ENCODE measurements at regions not wholly inside any gene's neighbourhood (a gene's known extent, or its start where the extent isn't known, plus 50 kb on each side); places are given as distances from the start of the nearest gene placed in this dataset.

DNA sequence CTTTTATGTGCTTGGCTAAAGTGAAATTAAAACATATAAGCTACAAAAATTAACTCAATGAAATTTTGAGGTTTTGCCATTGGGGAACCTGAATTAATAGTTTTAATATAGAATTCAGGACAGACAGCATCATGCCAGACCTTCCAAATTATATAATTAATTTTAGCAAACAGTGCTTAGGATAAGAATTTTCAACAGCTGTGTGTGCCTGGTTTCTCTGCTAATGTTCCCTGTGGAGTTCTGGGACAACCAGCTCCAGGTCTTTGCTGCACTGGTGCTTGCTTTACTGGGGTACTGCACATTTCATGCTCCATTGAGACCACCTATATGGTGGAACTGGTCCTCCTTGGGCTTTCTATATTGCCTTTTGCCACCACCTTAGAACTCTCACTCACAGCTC lies 199.5 kb downstream of the NDFIP2 start:
- DNase-seq = no peak

DNA sequence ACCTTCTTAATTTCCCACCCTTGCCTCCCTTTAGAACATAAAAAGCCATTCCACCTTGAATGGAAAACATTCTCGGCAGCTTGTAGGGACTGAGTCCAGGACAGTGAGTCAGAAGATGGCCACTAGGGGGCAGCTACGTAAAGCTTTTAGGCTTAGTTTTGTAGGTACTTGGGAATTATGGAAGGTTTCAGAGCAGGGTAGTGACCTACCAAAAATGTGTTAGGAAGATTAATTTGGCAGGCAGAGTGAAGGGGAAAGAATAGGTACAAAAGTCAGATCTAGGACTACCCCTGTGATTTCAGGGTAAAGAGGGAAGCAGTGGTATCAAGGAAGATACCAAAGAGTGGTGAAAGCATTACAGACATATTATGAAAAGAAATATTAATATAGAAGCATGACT lies 198.4 kb downstream of the NDFIP2 start:
- peak; percentile 31 for DNase-seq

DNA sequence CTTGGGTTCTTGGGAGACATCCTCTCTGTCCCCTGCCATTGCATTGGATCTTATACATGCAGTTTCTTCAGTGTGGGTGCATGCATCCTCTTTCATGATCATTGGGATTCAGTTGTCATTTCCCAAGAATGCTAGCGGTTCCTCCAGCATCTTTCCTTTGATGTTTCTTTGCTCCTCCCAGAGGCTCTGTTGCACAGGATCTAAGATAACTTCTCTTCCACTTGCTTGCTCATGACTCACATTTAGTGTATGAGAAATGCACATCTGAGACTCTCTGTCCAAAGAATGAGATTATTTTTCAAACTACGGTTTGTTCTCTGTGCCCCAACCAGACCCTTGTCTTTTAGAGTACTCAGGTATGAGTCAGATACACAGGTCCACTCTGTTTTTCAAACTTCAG lies 197.1 kb downstream of the NDFIP2 start:
- DNase-seq = no peak

DNA sequence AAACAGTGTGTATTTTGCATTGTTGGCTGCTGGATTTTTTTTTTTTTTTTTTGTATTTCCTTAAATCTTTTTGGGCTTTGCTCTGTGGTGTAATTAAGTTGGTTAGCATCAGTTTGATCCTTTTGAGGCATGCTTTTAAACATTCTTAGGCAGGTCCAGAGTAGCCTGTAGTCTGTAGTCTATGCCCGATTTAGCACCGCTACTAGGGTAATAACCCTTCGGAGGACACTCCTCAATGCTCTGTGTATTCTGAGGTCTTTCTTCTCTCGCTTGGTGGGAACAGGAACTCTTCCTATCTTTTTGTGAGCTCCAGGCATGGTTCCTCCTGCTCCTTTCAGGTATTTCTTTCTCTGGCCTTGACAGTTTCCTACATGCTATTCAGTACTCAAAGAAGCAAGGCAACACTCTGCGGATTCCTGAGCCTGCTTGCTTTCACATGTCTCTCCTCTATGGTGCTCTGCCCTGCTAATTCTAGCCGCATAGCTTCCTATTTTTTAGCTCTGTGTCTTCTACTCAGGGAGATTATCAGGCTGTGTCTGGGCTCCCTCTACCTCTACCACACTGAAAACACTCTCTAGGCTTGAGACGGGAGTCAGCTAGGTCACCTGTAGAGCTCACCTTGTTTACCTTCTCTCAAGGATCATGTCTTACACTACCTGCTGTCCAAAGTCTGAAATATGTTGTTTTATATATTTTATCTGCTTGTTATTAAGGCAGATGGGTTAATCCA lies 195.1 kb downstream of the NDFIP2 start:
- DNase-seq = no peak

DNA sequence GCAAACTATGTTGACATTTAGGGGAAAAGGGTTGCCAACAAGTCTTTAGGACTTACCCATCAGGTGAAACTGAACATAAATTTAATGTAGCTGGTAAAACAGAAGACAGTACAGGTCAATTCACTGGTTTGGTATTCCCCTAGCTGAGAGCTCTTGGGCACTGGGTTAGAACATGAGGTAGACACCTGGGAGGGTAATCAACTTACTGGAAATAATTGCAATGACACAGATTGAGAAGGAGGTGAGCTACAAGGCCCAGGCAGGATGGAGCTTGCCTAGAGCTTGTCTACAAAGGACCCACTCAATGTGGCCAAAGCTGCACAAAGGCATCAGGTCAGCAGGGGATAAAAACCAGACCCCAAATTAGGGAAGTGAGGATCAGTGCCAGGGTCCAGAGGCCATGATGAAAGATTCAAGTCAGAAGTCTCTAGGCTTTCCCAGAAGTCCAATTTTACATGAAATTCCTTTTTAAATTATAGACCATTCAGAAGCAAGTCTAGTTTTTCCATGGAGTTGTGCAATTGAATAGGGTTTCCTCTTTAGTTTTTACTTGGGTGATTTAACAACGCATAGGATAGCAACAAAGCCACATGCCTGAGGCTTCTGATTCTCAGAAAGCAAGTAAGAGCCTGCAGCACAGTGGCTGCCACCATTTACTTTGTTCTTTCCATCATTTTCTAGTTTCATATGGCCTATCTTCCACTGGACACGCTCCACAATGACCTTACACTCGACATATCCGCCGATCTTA lies 194.0 kb downstream of the NDFIP2 start:
- no peak for DNase-seq

DNA sequence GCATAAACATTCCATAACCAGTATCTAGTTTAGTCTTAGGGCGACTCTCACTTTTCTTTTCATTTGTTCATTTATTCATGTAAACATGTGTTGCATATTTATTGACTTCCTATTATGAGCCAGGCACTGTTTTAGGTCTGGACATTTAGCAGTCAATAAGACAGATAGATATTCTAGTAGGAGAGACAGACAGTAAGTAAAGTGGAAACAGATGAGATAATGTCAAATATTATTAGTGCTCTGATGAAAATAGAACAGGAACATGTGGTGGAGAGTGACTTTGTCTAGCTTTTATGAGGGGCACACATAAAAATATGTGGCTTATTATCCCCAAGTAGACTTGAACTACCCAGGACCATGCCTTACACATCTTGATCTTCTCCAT lies 193.0 kb downstream of the NDFIP2 start:
- no peak for DNase-seq

DNA sequence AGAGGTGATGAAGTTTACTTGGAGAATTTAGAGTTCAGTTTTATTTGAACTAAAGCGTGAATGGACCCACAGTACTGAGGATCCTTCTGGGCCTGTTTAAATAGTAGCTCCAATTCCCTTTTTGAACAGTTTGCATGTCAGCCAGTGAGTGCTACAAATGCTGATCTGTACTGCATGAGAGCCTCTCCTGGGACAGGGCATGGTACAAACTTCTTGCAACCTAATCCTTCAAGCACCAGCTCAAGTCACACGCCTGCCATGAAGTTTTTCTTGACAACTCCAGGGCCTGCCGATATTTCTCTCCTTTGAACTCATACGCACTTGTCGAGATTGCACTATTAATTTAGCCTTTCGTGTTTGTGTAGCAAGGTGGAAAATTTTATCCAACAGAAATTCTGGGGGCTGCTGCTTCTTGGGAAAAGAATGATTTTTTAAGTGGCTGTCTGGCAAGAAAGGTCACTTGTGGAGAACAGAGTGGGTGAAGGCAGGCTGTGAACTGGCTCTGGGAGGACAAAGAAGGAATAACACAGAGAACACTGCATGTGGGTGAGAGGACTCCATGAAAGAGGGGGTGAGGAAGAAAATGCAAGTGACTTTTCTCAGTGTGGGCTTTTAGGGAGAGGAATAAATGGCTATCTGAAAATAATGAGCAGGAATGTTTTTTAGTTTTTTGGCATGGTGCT lies 192.5 kb downstream of the NDFIP2 start:
- no peak for DNase-seq

DNA sequence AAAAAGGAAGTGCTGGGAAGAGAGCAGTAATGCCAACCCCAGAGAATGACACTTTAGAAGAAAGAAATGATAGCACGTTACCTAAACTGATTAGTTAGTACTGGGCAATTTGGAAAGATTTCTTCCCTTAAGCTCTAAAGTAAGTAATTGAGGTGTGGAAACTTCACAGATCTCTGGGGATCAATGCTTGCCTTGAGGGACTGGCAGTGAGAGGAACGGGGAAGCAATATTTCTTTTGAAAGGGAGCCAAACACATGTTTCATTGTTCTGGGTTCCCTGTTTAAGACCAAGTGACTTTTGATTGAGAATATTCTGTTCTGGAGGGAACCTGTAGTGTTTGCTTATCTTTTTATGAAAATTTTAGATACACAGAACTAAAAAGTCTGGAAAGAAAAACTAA lies 190.5 kb downstream of the NDFIP2 start:
- DNase-seq = no peak

DNA sequence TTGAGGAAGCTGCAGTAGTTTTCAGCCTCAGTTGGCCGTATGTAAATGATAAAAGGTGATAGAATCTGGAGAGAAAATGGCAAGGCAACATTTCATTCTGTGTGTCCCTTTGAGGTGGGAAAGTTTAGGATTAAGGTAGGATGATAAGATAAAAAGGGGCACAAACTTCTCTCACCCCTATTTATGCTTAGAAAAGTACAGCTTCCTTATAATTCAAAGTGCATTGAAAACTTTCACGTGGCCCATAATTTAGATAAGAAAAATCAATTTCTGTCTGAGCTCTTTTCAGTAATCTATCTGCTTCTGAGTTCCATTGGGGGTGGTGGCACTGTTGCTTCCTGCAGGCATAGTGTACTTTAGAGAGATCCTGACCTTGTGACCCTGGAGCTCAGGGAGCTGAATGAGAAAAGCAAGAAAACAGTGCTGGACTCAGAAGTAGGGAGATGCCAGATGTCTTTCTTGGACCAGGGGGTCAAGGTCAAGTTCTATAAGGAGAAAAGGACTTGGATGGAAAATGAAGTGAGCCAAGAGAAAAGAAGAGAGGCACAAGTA lies 187.3 kb downstream of the NDFIP2 start:
- DNase-seq = no peak

DNA sequence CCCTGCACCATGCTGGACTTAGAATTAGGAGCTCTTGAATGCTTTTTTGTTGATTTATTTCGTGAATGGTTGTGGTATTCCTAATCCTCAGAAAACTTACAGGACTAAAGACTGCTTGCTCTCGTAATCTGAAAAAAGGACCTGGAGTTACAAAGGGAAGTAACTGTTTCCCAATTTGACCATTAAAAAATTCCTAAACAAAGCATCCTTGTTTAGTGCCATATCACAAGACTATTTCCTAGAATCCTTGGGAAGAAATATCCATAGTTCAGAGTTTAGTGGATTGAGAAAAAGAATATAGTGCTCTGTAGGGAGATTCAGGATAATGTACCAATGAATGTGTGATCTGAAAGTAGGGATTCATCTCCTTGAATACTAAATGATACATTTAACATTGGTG lies 186.8 kb downstream of the NDFIP2 start:
- no peak for DNase-seq

DNA sequence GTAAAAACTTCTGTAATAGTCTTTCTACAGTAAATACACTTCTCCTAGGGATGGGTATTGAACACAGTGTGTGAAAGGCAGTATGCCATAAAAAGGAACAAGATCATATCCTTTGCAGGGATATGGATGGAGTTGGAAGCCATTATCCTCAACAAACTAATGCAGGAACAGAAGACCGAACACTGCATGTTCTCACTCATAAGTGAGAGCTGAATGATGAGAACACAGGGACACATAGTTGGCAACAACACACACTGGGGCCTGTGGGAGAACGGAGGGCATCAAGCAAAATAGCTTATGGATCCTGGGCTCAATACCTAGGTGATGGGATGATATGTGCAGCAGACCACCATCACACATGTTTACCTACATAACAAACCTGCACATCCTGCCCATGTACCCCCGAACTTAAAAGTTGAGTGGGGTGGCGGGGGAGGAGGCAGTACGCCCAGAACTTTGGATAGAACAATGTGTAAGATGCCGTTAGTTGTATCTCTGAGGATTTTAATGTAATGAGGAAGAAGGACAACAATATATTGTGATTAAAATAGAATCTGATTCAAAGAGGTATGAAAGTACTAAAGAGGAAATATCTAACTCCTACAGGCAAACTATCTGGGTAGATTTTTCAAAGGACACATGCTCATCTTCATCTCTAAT lies 183.2 kb downstream of the NDFIP2 start:
- no peak for DNase-seq

DNA sequence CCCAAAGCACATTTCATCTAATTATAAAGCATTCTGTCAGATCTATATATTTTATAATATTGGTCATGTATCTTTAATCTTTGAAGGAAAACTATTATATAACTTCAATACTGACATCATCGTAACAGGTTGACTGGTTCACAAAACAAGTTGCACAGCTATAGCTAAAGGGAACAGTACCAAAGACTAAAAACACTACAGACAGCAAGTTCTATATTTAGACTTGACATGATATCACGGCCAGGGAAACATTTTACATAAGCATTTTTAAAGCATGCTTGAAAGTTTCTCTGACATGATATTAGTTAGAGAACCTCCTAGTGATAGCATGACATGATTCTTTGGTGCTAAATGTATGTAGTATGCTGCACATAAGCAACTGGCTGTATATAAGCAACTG lies 182.5 kb downstream of the NDFIP2 start:
- no peak for DNase-seq

DNA sequence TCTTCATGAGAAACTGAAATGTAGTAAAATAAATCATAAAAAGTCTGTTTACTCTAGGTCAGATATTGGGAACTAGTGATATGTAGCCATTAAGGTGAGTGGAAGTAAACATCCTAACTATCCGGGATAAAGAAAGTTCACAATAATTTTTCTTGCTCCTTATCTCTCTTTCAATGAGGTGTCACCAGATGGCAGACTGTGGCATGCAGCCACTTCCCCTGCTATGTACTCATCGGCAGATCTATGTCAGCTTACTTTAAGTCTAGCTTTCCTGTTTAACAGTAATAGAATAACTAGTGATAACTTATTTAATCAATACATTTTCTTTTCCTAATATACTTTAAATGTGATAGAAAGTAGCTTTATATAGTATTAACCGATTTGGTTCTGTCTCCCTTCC lies 181.9 kb downstream of the NDFIP2 start:
- DNase-seq = no peak

DNA sequence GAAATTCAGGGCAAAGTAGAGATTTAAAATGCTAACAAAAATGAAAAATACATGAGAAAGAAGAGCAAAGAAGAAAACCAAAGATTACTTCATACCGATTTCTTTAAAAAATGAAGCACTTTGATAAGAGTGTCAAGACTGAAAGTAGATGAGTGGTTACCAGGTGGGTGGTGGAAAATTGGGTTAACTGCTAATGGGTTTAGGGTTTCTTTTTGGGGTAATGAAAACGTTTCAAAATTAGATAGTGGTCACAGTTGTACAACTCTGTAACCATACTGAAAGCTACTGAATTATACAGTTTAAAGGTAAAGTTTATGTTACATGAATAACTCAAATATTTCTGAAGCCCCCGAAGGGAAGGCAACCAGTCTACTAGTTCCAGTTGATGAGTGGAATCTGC lies 179.4 kb downstream of the NDFIP2 start:
- DNase-seq = no peak

DNA sequence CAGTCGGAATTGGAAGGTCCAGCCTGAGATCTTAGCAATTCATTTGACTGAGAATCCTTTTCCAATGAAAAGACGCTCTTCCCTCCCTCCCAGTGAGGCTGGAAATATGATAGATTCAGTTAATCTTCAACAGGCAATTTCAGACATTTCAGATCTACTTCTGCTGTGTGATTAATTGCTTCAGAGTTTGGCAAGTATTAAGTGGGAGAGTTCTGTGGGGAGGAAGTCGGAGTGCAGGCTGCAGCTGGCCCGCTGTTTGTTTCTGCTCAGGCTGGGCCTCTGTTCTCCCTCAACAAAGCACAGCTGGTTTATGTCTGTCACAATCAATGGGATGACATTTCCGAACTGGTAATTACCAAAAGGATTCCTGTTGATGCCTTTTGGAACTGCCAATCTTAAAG lies 178.2 kb downstream of the NDFIP2 start:
- peak; percentile 21 for DNase-seq

DNA sequence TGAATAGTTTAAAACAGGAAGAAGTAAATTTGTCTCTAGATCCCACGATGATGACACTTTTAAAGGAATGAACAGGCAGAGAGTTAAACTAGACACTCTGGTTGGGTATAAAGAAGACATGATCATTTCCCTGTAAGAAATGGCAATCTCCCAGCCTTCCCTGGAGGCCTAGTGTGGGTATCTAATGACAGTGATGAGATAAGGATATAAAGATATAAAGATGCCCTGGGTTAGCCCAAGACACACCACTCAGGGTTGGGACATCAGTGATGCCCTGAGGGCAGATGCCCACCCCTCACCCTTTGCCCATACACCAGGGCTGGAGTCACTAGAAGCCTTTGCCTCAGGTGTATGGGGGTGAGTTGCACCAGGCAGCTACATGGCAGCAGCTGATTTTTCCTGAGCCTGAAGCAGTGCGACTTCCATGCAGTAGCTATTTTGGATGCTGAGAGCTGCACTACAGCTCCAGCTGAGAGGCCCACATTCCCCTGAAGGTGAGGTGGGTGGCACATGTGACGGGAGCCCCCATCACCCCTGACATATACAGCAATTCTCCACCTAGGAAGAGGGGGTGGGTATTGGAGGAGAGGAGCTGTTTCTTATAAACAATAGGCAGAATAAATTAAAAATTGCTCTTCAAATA lies 177.5 kb downstream of the NDFIP2 start:
- DNase-seq = no peak

DNA sequence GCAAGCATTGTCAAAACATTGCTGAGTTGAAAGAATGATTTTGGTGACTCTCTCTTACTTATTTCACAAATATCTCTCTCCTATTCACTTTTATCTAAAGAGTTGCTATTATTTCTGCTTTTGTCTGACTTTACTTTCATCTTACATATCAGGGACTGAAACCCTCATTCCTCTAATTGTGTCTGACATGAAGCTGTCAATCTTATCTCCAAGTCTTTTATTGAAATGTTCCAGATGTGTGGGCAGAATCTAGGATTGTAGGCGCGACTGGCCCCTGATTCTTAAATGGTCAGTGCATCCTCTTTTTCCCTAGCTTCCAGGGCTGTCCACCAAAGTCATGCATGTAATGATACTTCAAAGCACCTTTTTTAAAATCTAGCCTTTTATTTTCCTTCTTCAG lies 174.6 kb downstream of the NDFIP2 start:
- DNase-seq = no peak

DNA sequence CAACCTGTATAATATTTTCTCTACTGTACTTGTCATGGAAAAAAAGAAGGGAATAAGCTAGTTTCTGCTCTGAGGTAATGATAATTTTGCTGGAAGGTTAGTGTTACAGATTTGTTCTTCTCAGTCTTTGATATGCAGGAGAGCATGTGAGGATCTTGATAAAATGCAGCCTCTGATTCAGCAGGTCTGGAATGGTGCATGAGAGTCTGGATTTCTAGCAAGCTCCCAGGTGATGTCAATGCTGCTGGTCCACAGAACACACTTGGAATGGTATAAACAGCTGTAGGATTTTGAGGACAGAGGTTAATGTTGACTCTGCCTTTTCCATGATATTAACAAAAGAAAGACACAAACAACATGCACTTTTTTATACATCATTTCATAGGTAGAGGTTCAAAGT lies 173.6 kb downstream of the NDFIP2 start:
- no peak for DNase-seq

DNA sequence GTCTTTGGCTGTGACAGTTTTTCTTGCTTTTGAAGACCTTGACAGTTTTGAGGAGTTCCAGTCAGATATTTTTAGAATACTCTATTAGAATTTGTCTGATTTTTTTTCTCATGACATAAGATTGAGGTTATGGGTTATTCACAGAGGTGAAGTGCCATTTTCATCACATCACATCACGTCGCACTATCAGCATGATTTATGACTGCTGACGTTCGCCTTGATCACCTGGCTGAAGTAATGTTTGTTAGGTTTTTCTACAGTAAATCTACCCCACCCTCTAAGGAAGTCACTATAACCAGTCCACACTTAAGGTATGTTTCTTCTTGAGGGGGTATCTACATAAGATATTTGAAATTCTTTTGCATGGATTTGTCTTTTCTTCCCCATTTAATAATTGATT lies 169.7 kb downstream of the NDFIP2 start:
- DNase-seq = no peak

DNA sequence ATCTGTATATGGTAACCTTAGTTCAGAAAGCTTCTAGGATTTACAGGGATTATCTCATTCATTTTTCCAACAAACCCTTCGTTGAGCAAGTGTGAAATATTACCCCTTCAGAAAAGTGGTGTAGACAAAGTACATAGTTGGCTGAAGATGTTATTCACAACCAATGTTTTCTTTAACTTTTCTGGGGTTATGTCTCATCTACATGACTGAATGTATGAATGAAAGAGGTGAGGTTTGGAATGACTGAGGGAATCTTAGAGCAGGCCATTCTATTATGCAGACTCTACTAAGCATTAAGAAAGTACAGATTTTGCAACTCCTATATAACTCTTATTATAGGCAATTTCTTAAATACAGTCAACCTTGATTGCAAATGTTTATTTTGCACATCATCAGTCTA lies 167.2 kb downstream of the NDFIP2 start:
- no peak for DNase-seq

DNA sequence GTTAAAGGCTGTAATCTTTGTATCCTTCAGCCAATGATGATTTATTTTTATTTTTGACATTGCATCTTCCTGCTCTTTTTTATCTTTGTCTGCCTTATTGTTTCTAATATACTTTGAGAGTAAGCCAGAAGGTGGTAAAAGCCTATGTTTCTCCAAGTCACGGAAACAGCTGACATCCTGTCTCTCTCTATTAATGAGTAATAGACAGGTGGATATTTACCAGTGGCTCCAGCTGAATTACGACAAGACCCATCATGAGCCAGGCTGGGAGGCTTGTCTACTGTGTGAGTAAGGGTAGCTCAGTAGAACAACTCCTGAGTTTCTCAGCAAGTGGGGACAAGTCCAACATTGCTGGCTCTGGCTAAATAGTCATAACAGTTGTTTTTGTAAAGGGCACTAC lies 166.6 kb downstream of the NDFIP2 start:
- peak; percentile 82 for DNase-seq

DNA sequence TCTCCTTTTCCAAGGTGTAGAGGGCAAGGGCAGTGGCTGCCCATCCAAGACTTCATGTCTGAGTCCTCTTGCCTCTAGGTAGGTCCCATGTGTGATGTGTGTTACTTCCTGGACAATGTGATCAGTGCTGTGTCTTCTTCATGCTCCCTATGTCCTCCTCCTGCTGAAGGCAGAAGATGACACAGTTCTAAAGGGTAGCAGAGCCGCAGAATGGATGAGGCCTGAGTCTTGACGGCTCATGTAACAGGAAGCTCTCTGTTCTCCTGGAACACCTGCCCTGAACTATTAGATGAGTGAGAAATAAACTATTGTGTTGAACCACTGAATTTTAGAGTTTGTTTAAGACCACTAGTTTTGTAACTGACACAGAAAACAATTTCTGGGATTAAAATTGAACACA lies 165.9 kb downstream of the NDFIP2 start:
- no peak for DNase-seq

DNA sequence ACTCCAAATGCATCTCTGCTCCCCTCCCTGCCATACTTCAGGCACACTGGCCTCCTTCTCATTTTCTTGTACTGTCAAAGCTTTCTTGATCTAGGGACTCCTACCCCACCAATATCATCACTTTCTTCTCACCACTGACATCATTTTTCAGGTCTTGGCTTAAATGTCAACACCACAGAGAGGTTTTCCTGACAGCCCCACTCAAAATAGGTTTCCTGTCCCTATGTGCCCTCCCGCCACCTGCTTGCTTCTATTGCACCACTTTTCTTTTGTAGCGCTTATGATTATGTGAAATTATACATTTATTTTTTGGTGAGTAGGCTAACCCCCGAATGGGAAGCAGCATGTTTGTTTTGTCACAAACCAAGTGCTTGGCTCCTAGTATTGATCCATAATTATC lies 164.6 kb downstream of the NDFIP2 start:
- no peak for DNase-seq
